ENCODE measurements at regions not wholly inside any gene's neighbourhood (a gene's known extent, or its start where the extent isn't known, plus 50 kb on each side); places are given as distances from the start of the nearest gene placed in this dataset.
A peak's percentile ranks its signal among the peaks of the same experiment; 100 is the strongest.

- intact Hi-C loops (cut with DNase I) = no loop called here
- DNase-seq (no peak), ATAC-seq (no peak)
- H3K27me3 ChIP-seq = no peaks in the 10 kb centered on the region
- peaks cover 15% of the 10 kb centered on the region for H3K9me3 ChIP-seq
- no peak overlapping the region for H3K4me3 ChIP-seq
- no peak overlapping the region for H3K27ac ChIP-seq
- H3K36me3 ChIP-seq = no peaks in the 10 kb centered on the region
- TF ChIP-seq, protein P1, sequence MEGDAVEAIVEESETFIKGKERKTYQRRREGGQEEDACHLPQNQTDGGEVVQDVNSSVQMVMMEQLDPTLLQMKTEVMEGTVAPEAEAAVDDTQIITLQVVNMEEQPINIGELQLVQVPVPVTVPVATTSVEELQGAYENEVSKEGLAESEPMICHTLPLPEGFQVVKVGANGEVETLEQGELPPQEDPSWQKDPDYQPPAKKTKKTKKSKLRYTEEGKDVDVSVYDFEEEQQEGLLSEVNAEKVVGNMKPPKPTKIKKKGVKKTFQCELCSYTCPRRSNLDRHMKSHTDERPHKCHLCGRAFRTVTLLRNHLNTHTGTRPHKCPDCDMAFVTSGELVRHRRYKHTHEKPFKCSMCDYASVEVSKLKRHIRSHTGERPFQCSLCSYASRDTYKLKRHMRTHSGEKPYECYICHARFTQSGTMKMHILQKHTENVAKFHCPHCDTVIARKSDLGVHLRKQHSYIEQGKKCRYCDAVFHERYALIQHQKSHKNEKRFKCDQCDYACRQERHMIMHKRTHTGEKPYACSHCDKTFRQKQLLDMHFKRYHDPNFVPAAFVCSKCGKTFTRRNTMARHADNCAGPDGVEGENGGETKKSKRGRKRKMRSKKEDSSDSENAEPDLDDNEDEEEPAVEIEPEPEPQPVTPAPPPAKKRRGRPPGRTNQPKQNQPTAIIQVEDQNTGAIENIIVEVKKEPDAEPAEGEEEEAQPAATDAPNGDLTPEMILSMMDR (IDR thresholded peaks at IDR 0.05) = no peak
- no peaks in the 10 kb centered on the region for H3K4me1 ChIP-seq
Observed at GRCh38 chr13:76127922-76128321, 491.8 kb downstream of the LMO7 start.

DNA sequence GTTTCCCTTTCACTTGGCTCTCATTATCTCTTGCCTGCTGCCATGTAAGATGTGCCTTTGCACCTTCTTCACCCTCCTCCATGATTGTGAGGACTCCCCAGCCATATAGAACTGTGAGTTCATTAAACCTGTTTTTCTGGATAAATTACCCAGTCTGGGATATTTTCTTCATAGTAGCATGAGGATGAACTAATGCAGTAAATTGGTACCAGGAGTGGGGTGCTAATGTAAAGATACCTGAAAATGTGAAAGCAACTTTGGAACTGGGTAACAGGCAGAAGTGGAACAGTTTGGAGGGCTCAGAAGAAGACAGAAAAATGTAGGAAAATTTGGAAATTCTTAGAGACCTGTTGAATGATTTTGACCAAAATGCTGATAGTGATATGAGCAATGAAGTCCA is 487.4 kb downstream of the LMO7 start:
- Histone ChIP-seq H3K4me1 (no peaks in the 10 kb centered on the region), H3K27me3 (no peaks in the 10 kb centered on the region), H3K4me3 (no peak overlapping the region), H3K9me3 (peaks cover 19% of the 10 kb centered on the region), H3K36me3 (no peaks in the 10 kb centered on the region), H3K27ac (no peak overlapping the region)
- DNase-seq (no peak), ATAC-seq (no peak)
- TF ChIP-seq, protein P1 (IDR thresholded peaks at IDR 0.05) = no peak
- intact Hi-C loops (cut with DNase I) = no loop called here

DNA sequence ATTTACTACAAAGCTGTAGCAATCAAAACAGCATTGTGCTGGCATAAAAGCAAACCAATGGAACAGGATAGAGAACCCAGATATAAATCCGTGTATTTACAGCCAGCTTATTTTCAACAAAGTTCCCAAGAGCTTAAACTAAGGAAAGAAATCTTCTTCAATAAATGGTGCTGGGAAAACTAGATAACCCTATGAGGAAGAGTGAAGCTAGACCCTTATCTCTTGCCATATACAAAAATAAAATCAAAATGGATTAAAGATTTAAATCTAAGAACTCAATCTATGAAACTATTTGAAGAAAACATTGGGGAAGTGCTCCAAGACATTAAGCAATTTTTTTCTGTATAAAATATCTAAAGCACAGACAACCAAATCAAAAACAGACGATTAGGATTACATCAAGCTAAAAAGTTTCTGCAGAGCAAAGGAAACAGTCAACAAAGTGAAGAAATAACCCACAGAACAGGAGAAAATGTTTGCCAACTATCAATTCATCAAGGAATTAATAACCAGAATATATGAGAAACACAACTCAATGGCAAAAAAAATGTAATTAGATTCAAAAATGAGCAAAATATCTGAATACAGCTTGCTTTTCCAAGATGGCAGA is 480.7 kb downstream of the LMO7 start:
- intact Hi-C loops (cut with DNase I) = no loop called here
- no peaks in the 10 kb centered on the region for H3K4me1 ChIP-seq
- TF ChIP-seq, protein P1 (IDR thresholded peaks at IDR 0.05) = no peak
- no peaks in the 10 kb centered on the region for H3K36me3 ChIP-seq
- no peaks in the 10 kb centered on the region for H3K27me3 ChIP-seq
- no peak overlapping the region for H3K27ac ChIP-seq
- H3K4me3 ChIP-seq = no peak overlapping the region
- DNase-seq = no peak
- no peaks in the 10 kb centered on the region for H3K9me3 ChIP-seq
- no peak for ATAC-seq

GRCh38 chr13:76106763-76107162 is 470.6 kb downstream of the LMO7 start:
- DNase-seq = no peak
- peak; percentile 70 for ATAC-seq
- H3K27me3 ChIP-seq = no peaks in the 10 kb centered on the region
- intact Hi-C loops (cut with DNase I) = no loop called here
- no peaks in the 10 kb centered on the region for H3K9me3 ChIP-seq
- H3K36me3 ChIP-seq = no peaks in the 10 kb centered on the region
- no peaks in the 10 kb centered on the region for H3K4me1 ChIP-seq
- TF ChIP-seq, protein P1 (IDR thresholded peaks at IDR 0.05) = no peak
- H3K27ac ChIP-seq = no peak overlapping the region
- no peak overlapping the region for H3K4me3 ChIP-seq

GRCh38 chr13:76094645-76095044 is 458.5 kb downstream of the LMO7 start:
- no peak for ATAC-seq
- intact Hi-C loops (cut with DNase I) = no loop called here
- H3K36me3 ChIP-seq = no peaks in the 10 kb centered on the region
- no peak for DNase-seq
- H3K9me3 ChIP-seq = no peaks in the 10 kb centered on the region
- no peak overlapping the region for H3K27ac ChIP-seq
- H3K4me1 ChIP-seq = no peaks in the 10 kb centered on the region
- H3K27me3 ChIP-seq = no peaks in the 10 kb centered on the region
- H3K4me3 ChIP-seq = no peak overlapping the region
- TF ChIP-seq, protein P1 (IDR thresholded peaks at IDR 0.05) = no peak

GRCh38 chr13:76091076-76091475 is 454.9 kb downstream of the LMO7 start:
- H3K4me3 ChIP-seq = no peak overlapping the region
- no peaks in the 10 kb centered on the region for H3K9me3 ChIP-seq
- no peak overlapping the region for H3K27ac ChIP-seq
- H3K4me1 ChIP-seq = no peaks in the 10 kb centered on the region
- no peaks in the 10 kb centered on the region for H3K27me3 ChIP-seq
- intact Hi-C loops (cut with DNase I) = no loop called here
- H3K36me3 ChIP-seq = no peaks in the 10 kb centered on the region
- ATAC-seq (no peak), DNase-seq (no peak)
- TF ChIP-seq, protein P1 (IDR thresholded peaks at IDR 0.05) = no peak
